ENCODE measurements at regions not wholly inside any gene's neighbourhood (a gene's known extent, or its start where the extent isn't known, plus 50 kb on each side); places are given as distances from the start of the nearest gene placed in this dataset.

DNA sequence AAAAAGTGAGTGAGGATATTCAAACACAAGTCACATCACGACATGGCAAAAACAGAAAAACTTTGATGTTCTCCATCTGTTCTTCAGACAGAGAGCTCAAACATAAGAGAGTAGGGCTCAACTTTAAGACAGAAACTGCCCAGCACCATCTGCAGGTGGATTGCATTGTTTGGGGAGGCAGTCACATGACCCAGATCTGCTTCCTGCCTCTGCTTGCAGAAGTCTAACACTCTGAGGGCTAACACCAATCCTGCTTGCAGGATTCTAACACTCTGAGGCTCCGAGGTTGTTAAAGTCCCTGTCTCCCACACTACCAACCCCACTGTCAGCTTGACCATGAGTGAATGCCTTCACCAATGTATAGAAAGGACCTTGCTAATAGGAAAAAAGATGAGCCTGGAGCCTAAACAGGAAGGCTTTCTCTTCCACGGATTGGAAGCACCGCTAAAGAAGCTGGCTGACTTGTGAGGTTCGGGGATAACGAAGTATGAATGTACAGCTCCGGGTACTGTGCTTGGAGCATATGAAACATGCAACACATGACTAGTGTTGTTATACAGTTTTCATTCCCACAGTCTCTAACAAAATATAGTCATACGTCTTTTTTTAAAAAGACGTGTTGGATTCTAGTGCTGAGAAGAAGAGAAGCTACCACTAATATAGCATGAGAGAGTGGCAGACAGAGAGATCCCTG lies 176.6 kb upstream of the CREB1 start:
- Histone ChIP-seq H3K36me3 (no peaks in the 10 kb centered on the region), H3K9ac (ENCODE audit: low read depth in 2 of 2, low read length in 2 of 2) (no peak overlapping the region), H3K4me1 (no peaks in the 10 kb centered on the region), H3K27ac (no peak overlapping the region), H3K4me3 (no peak overlapping the region), H3K27me3 (no peaks in the 10 kb centered on the region), H3K9me3 (no peaks in the 10 kb centered on the region)
- intact Hi-C loops (cut with DNase I) = no loop called here
- TF ChIP-seq, protein P1, sequence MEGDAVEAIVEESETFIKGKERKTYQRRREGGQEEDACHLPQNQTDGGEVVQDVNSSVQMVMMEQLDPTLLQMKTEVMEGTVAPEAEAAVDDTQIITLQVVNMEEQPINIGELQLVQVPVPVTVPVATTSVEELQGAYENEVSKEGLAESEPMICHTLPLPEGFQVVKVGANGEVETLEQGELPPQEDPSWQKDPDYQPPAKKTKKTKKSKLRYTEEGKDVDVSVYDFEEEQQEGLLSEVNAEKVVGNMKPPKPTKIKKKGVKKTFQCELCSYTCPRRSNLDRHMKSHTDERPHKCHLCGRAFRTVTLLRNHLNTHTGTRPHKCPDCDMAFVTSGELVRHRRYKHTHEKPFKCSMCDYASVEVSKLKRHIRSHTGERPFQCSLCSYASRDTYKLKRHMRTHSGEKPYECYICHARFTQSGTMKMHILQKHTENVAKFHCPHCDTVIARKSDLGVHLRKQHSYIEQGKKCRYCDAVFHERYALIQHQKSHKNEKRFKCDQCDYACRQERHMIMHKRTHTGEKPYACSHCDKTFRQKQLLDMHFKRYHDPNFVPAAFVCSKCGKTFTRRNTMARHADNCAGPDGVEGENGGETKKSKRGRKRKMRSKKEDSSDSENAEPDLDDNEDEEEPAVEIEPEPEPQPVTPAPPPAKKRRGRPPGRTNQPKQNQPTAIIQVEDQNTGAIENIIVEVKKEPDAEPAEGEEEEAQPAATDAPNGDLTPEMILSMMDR (IDR thresholded peaks at IDR 0.05) = no peak
- DNase-seq = no peak

GRCh38 chr2:207353836-207354235 lies 175.9 kb upstream of the CREB1 start:
- Histone ChIP-seq H3K27ac (no peak overlapping the region), H3K9me3 (no peaks in the 10 kb centered on the region), H3K4me1 (no peaks in the 10 kb centered on the region), H3K4me3 (no peak overlapping the region), H3K9ac (ENCODE audit: low read depth in 2 of 2, low read length in 2 of 2) (no peak overlapping the region), H3K27me3 (no peaks in the 10 kb centered on the region), H3K36me3 (no peaks in the 10 kb centered on the region)
- TF ChIP-seq, protein P1 (IDR thresholded peaks at IDR 0.05) = no peak
- no peak for DNase-seq
- intact Hi-C loops (cut with DNase I) = no loop called here

- TF ChIP-seq, protein P1 (IDR thresholded peaks at IDR 0.05) = no peak
- no peak for DNase-seq
- Histone ChIP-seq H3K4me3 (no peak overlapping the region), H3K36me3 (no peaks in the 10 kb centered on the region), H3K27ac (no peak overlapping the region), H3K9me3 (no peaks in the 10 kb centered on the region), H3K9ac (ENCODE audit: low read depth in 2 of 2, low read length in 2 of 2) (no peak overlapping the region), H3K4me1 (no peaks in the 10 kb centered on the region), H3K27me3 (no peaks in the 10 kb centered on the region)
- intact Hi-C loops (cut with DNase I) = no loop called here
These were observed 175.3 kb upstream of the CREB1 start for GRCh38 chr2:207354462-207354861.

- Histone ChIP-seq H3K27ac (no peak overlapping the region), H3K4me3 (no peak overlapping the region), H3K9me3 (no peaks in the 10 kb centered on the region), H3K4me1 (no peaks in the 10 kb centered on the region), H3K27me3 (no peaks in the 10 kb centered on the region), H3K36me3 (no peaks in the 10 kb centered on the region), H3K9ac (ENCODE audit: low read depth in 2 of 2, low read length in 2 of 2) (no peak overlapping the region)
- TF ChIP-seq, protein P1 (IDR thresholded peaks at IDR 0.05) = no peak
- intact Hi-C loops (cut with DNase I) = no loop called here
- no peak for DNase-seq
These were observed 173.2 kb upstream of the CREB1 start for GRCh38 chr2:207356567-207356966.

GRCh38 chr2:207357216-207357615 lies 172.5 kb upstream of the CREB1 start:
- Histone ChIP-seq H3K9ac (ENCODE audit: low read depth in 2 of 2, low read length in 2 of 2) (no peak overlapping the region), H3K27ac (no peak overlapping the region), H3K36me3 (no peaks in the 10 kb centered on the region), H3K4me3 (no peak overlapping the region), H3K9me3 (no peaks in the 10 kb centered on the region), H3K4me1 (no peaks in the 10 kb centered on the region), H3K27me3 (no peaks in the 10 kb centered on the region)
- DNase-seq = no peak
- TF ChIP-seq, protein P1 (IDR thresholded peaks at IDR 0.05) = no peak
- intact Hi-C loops (cut with DNase I) = no loop called here
